GM19397 (cell line): ENCODE measurements at regions not wholly inside any gene's neighbourhood (a gene's known extent, or its start where the extent isn't known, plus 50 kb on each side); places are given as distances from the start of the nearest gene placed in this dataset.

Experiments used
- ATAC-seq: cut with Tn5 transposase; IDR thresholded peaks from one replicate; pipeline ENCODE4 v1.9.1; 2021; ENCODE audit warnings: mild to moderate bottlenecking, moderate library complexity; ENCODE audit not compliant: unreplicated experiment

- ATAC-seq, result no peak
These were observed 270.4 kb upstream of the MDFIC2 start for GRCh38 chr3:70582803-70583202.

- ATAC-seq, result no peak
These were observed 267.6 kb upstream of the MDFIC2 start for GRCh38 chr3:70580021-70580420.

- ATAC-seq, result no peak
These were observed 259.3 kb upstream of the MDFIC2 start for GRCh38 chr3:70571696-70572095.

- ATAC-seq, result no peak
These were observed 258.1 kb upstream of the MDFIC2 start for GRCh38 chr3:70570584-70570983.

GRCh38 chr3:70568626-70569025 lies 256.2 kb upstream of the MDFIC2 start:
- no peak for ATAC-seq

GRCh38 chr3:70565861-70566260 lies 253.4 kb upstream of the MDFIC2 start:
- no peak for ATAC-seq

- no peak for ATAC-seq
These were observed 252.1 kb upstream of the MDFIC2 start for GRCh38 chr3:70564552-70564951.

GRCh38 chr3:70561796-70562195 lies 249.4 kb upstream of the MDFIC2 start:
- ATAC-seq, result no peak

- ATAC-seq, result no peak
These were observed 246.5 kb upstream of the MDFIC2 start for GRCh38 chr3:70558956-70559355.

- ATAC-seq, result no peak
These were observed 245.5 kb upstream of the MDFIC2 start for GRCh38 chr3:70557976-70558375.

GRCh38 chr3:70556056-70556455 lies 243.6 kb upstream of the MDFIC2 start:
- ATAC-seq, result no peak

GRCh38 chr3:70554170-70554569 lies 241.7 kb upstream of the MDFIC2 start:
- no peak for ATAC-seq

GRCh38 chr3:70550723-70551319 lies 238.4 kb upstream of the MDFIC2 start:
- peak; percentile 85 for ATAC-seq

- no peak for ATAC-seq
These were observed 234.2 kb upstream of the MDFIC2 start for GRCh38 chr3:70546679-70547078.

GRCh38 chr3:70543493-70543892 lies 231.1 kb upstream of the MDFIC2 start:
- ATAC-seq, result no peak

- no peak for ATAC-seq
These were observed 227.5 kb upstream of the MDFIC2 start for GRCh38 chr3:70539908-70540307.

- no peak for ATAC-seq
These were observed 220.4 kb upstream of the MDFIC2 start for GRCh38 chr3:70532806-70533205.

GRCh38 chr3:70531838-70532489 lies 219.5 kb upstream of the MDFIC2 start:
- ATAC-seq, result no peak

GRCh38 chr3:70531063-70531657 lies 218.7 kb upstream of the MDFIC2 start:
- ATAC-seq, result no peak

GRCh38 chr3:70530626-70531025 lies 218.2 kb upstream of the MDFIC2 start:
- no peak for ATAC-seq

- no peak for ATAC-seq
These were observed 214.6 kb upstream of the MDFIC2 start for GRCh38 chr3:70527026-70527425.

GRCh38 chr3:70519913-70520659 lies 207.6 kb upstream of the MDFIC2 start:
- no peak for ATAC-seq
